ENCODE measurements at regions not wholly inside any gene's neighbourhood (a gene's known extent, or its start where the extent isn't known, plus 50 kb on each side); places are given as distances from the start of the nearest gene placed in this dataset.

- TF ChIP-seq POLR2AphosphoS5 (IDR thresholded peaks at IDR 0.05) = no peak
- TF ChIP-seq, protein P1, sequence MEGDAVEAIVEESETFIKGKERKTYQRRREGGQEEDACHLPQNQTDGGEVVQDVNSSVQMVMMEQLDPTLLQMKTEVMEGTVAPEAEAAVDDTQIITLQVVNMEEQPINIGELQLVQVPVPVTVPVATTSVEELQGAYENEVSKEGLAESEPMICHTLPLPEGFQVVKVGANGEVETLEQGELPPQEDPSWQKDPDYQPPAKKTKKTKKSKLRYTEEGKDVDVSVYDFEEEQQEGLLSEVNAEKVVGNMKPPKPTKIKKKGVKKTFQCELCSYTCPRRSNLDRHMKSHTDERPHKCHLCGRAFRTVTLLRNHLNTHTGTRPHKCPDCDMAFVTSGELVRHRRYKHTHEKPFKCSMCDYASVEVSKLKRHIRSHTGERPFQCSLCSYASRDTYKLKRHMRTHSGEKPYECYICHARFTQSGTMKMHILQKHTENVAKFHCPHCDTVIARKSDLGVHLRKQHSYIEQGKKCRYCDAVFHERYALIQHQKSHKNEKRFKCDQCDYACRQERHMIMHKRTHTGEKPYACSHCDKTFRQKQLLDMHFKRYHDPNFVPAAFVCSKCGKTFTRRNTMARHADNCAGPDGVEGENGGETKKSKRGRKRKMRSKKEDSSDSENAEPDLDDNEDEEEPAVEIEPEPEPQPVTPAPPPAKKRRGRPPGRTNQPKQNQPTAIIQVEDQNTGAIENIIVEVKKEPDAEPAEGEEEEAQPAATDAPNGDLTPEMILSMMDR (IDR thresholded peaks at IDR 0.05) = no peak
Measured at GRCh38 chr1:193438771-193439170, 252.4 kb upstream of the B3GALT2 start.
